GM19324 (cell line): ENCODE measurements at regions not wholly inside any gene's neighbourhood (a gene's known extent, or its start where the extent isn't known, plus 50 kb on each side); places are given as distances from the start of the nearest gene placed in this dataset.

Experiments used
- ATAC-seq: cut with Tn5 transposase; IDR thresholded peaks from one replicate; pipeline ENCODE4 v1.9.1; 2021; ENCODE audit warnings: mild to moderate bottlenecking, moderate library complexity; ENCODE audit not compliant: unreplicated experiment, low FRiP score

DNA sequence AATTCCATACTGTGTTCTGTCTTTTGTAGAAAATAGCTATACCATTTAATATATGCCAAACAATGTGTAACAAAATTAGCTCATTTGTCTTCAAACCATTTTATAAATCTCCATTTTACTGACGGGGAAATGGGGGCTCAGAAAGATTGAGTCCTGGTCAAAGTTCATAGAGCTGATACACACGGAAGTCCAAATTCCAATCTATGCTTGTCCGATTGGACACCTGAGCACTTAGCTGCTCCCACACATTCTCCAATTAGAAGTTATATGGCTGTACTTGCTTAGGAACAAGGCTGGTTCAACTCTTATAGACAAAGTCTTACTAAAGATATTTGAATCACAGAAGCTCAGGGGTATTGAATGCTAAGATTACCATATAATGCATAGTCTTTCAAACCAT, 185.2 kb downstream of the ANKRD50 start:
- ATAC-seq, result no peak

DNA sequence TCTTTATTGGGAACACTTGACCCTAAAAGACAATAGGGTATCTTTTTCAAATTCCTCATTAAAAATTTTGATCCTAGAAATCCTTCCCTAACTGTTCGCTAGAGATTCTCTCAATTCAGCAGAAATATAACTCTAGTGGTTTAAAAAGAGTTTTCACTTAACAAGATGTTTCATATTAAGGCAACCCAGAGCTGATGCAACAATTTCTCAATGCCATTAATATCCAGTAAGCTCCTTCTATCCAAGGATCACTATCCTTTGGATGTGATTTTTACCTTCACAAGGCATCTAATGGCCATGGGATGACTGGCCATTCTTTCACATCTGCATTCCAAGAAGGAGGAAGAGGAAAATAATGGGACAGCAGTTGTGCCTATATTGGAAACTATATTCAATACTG, 183.4 kb downstream of the ANKRD50 start:
- ATAC-seq, result no peak

GRCh38 chr4:124530464-124531077, 182.0 kb downstream of the ANKRD50 start:
- no peak for ATAC-seq

- ATAC-seq, result no peak
Measured at GRCh38 chr4:124534131-124534530, 178.4 kb downstream of the ANKRD50 start.

- ATAC-seq, result no peak
Measured at GRCh38 chr4:124535003-124535402, 177.5 kb downstream of the ANKRD50 start.

DNA sequence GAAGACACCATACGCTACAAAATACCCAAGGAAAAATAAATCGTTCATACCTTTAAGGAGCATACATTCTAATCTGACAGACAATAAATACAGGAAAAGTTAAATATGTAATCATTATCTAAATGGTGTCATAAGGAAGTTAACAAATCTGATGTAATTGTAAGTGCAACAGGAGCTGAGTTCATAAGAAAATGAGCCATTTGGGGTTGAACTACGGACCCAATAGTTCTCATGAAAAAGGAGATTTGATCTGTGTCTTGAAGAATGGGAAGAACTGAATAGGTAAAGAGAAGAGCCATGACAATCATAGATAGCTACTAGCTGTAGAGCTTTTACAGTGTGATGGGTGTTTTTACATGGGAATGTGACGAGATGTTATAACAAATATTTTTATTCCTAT, 175.6 kb downstream of the ANKRD50 start:
- no peak for ATAC-seq

DNA sequence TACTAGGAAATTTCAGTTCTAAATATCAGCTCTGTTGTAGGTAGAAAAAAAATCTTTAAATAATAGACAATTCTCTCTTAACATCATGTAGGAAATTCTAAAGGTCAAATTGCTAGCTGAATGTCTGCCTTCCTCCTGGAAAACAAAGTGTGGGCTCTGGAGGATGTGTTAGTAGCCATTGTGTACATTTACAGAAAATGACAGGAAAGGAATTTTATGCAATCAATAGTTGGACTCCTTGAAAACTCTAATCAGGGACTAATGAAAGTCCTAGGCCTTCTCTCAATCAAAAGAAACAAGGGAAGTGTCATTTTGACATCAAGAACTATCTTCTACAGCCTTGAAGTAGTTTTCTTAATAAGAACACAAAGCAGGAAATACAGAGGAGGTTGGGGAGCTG, 174.6 kb downstream of the ANKRD50 start:
- no peak for ATAC-seq

DNA sequence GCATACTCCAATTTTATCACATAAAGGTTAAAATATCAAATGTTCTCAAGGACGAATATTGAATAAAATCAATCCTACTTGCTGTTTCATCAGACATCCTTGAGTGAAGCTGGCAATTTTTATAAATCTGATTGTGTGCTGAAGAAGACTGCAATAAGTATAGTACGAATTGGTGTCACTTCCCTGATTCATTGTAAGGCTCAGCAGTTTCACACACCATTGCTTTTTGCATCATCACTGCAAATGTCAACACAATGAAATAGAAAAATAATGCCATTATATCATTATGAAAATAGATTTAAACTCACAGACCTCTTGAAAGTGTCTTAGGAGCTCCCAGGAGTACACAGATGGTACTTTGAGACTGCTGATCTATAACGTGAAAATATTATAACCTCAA, 172.5 kb downstream of the ANKRD50 start:
- ATAC-seq, result no peak

- ATAC-seq, result no peak
Measured at GRCh38 chr4:124541652-124542420, 170.7 kb downstream of the ANKRD50 start.

DNA sequence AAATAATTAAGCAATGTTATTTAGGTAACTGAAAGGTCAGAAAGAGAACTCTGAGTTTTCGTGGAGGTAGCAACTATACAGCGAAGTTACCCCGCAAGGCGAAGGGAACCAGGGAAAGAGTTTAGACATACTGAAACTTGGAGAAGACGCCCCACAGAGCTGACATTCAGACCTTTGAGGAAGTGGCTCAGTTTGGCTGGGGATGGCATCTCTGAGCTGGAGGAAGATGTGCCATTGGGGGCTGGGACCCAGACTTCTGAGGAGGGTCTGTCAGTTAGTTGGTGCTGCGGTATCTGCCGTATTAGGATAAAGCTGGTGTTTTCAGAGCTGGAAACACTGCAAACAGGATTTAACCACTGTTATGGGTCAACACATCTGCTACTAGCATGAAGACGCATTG, 156.6 kb downstream of the ANKRD50 start:
- no peak for ATAC-seq

DNA sequence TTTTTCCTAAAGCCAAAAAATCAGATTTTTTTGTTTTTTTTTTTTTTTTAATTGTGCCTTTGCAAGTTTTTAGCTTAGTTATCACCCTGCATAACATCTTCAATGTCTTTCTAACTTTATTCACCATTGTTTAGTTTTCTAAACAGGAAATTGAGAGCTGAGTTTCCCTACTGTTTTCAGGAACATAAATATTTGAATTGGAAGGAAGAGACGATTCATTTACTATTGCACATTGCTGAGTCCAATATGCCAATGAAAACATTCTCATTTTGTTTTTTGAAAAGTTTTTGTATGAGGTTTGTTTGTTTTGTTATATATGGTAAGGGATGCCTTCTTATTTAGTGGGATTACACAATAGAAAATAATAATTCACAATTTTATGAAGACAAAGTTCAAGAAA, 148.4 kb downstream of the ANKRD50 start:
- no peak for ATAC-seq

- ATAC-seq, result no peak
Measured at GRCh38 chr4:124565371-124565770, 147.2 kb downstream of the ANKRD50 start.

- ATAC-seq, result no peak
Measured at GRCh38 chr4:124566030-124566429, 146.5 kb downstream of the ANKRD50 start.

GRCh38 chr4:124573056-124573455, 139.5 kb downstream of the ANKRD50 start:
- no peak for ATAC-seq

DNA sequence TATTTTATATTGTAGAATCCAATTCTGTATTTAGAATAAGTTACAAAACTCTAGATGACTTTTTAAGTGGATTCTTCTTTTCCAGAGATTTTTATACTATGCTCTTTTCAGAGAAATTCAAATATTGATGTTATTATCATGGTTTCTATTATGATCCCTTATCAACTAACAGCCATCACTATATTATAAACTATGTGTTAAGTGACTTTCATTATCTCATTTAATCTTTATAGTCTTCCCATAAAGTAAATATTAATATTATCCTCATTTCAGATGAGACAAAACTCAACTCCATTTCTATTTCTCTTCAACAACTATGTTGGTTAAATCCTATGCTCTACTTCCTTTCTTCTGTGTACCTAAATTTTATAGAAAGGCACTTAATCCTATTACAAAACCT, 132.6 kb downstream of the ANKRD50 start:
- ATAC-seq, result no peak

GRCh38 chr4:124583797-124584196, 128.7 kb downstream of the ANKRD50 start:
- ATAC-seq, result no peak

DNA sequence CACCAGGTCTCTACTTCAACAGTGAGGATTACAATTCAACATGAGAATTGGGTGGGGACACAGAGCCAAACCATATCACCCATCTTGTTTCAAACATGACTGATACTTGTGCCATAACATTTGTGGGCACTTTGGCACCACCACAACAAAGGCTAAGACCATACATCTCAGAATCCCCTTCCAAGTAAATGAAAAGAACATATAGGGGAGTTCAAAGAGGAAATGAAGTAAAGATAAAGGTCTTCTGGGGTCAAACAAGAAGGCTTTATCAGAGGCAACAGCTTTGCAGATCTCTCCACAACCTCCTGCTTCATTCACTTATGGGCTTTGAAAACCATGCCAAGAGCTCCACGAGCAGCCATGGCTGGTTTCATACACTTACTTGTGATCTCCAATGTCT, 122.7 kb downstream of the ANKRD50 start:
- no peak for ATAC-seq

- no peak for ATAC-seq
Measured at GRCh38 chr4:124590480-124590879, 122.1 kb downstream of the ANKRD50 start.

DNA sequence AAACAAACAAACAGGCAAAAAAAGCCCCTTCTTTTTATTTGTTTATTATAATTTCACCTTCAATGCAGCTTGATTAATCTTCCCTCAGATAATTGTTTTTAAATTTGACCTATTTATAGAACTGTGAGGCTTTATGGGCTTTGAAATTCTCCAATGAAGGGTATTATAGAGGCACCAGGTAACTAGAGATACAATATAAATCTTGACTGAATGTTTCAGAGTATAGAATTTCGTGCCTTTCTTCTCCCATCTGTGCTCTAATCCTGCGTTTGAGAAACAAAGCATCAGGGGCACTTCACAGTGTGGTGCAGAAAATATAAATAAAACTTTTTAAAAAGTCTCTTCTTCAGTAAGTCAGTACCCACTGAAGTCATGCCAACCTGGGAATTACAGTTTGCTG, 120.9 kb downstream of the ANKRD50 start:
- no peak for ATAC-seq

GRCh38 chr4:124593494-124593893, 119.0 kb downstream of the ANKRD50 start:
- ATAC-seq, result no peak

DNA sequence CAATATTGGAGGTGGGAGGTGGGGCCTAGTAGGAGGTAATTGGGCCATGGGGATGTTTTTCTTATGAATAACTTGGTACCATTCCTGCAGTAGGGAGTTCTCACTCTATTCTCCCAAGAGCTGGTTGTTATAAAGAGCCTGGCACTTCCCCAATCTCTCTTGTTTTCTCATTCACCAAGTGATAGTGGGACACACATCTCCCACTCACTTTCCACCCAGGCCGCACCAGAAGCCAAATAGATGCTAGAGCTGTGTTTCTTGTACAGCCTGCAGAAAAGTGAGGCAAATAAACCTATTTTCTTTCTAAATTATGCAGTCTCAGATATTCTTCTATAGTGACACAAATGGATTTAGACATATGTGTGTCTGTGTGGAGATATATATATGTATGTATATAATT, 117.6 kb downstream of the ANKRD50 start:
- ATAC-seq, result no peak

DNA sequence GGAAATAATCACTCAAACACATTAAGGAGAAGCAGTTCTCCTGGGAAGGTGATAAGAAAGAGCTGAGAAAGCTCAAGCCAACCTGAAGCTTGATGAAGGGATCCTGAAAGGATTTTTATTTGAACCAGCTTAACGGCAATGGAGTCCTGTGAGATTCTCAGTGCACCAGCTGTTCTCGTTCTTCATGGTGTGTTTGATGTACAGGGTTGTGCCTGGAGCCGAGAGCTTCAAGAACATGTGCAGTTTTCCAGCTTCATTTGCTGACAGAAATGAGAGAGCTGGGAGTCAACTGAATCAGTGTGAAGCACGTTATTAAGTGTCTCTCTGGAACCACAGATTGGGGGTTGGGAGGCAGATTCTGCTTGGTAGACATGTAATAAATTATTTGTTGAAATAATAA, 115.7 kb downstream of the ANKRD50 start:
- ATAC-seq, result no peak
